HepG2 (cell line): ENCODE measurements at regions not wholly inside any gene's neighbourhood (a gene's known extent, or its start where the extent isn't known, plus 50 kb on each side); places are given as distances from the start of the nearest gene placed in this dataset.

ENCODE experiments used
- FOXA1 ChIP-seq, 2 experiments: fragments of 450-650 bp in 1 of 2; sonication (generic) in 1 of 2; formaldehyde crosslinking in 1 of 2; IDR thresholded peaks; 2 replicates each; pipeline versions ENCODE4 v1.4.0 to v1.6.1; 2016 to 2020; ENCODE audit warnings: missing genetic modification reagents in 1 of 2
- HBP1 ChIP-seq: IDR thresholded peaks from 2 replicates; pipeline ENCODE4 v1.6.1; 2016; ENCODE audit warnings: low read depth, control low read depth
- NPAS2 ChIP-seq: sonication (generic); formaldehyde crosslinking; IDR thresholded peaks from 2 replicates; pipeline ENCODE4 v1.8.0; 2022; ENCODE audit warnings: mild to moderate bottlenecking, missing genetic modification reagents, borderline replicate concordance
- ZNF224 ChIP-seq: sonication (generic); formaldehyde crosslinking; IDR thresholded peaks from 2 replicates; pipeline ENCODE4 v1.5.0; 2020; ENCODE audit warnings: mild to moderate bottlenecking, missing genetic modification reagents
- ZNF34 ChIP-seq: sonication (generic); formaldehyde crosslinking; IDR thresholded peaks from 2 replicates; pipeline ENCODE4 v1.4.0; 2020; ENCODE audit warnings: mild to moderate bottlenecking, missing genetic modification reagents, borderline replicate concordance
- ZNF512B ChIP-seq: sonication (generic); formaldehyde crosslinking; IDR thresholded peaks from 2 replicates; pipeline ENCODE4 v1.5.1; 2020; ENCODE audit warnings: missing genetic modification reagents, mild to moderate bottlenecking, borderline replicate concordance

GRCh38 chr11:97349201-97349600 is 959.4 kb downstream of the JRKL start:
- TF ChIP-seq NPAS2 (CRISPR knock-in tag), result no peak
- no peak for TF ChIP-seq ZNF34 (CRISPR knock-in tag)
- no peak for TF ChIP-seq ZNF512B
- TF ChIP-seq FOXA1 (IDR thresholded peaks at IDR 0.05), result no peak
- no peak for TF ChIP-seq FOXA1 (CRISPR knock-in tag; IDR thresholded peaks at IDR 0.05)
- TF ChIP-seq HBP1 (CRISPR knock-in tag), result no peak
- TF ChIP-seq ZNF224, result no peak
